Vagina (tissue), 2 donors: ENCODE measurements at regions not wholly inside any gene's neighbourhood (a gene's known extent, or its start where the extent isn't known, plus 50 kb on each side); places are given as distances from the start of the nearest gene placed in this dataset.

ENCODE experiments used
- CTCF ChIP-seq, 3 experiments: fragments of 450-650 bp in 2 of 3; fragments of 200-600 bp in 1 of 3; sonication (generic) in 1 of 3; IDR thresholded peaks; one replicate each; pipeline ENCODE4 v1.5.1; 2017 to 2019; ENCODE audit warnings: antibody characterized with exemption in 3 of 3, mild to moderate bottlenecking in 2 of 3, moderate library complexity in 2 of 3
- POLR2A ChIP-seq, 2 donors: fragments of 450-650 bp; IDR thresholded peaks; one replicate each; pipeline ENCODE4 v1.6.1; 2017; ENCODE audit warnings: antibody characterized with exemption in 2 of 2, mild to moderate bottlenecking in 2 of 2, moderate library complexity in 2 of 2
- POLR2AphosphoS5 ChIP-seq, 2 donors: sonication (generic); formaldehyde crosslinking; IDR thresholded peaks; one replicate each; pipeline ENCODE4 v1.9.0; 2017; ENCODE audit warnings: antibody characterized with exemption in 2 of 2, mild to moderate bottlenecking in 2 of 2, low read depth in 1 of 2; ENCODE audit not compliant: insufficient read depth in 1 of 2

- TF ChIP-seq CTCF (IDR thresholded peaks at IDR 0.05): no peak
- TF ChIP-seq POLR2AphosphoS5 (IDR thresholded peaks at IDR 0.05; ENCODE audit: insufficient read depth in 1 of 2, low read depth in 1 of 2): no peak
- TF ChIP-seq POLR2A (IDR thresholded peaks at IDR 0.05): no peak
These were observed 864.6 kb downstream of the SUCLG1 start for GRCh38 chr2:83594241-83595120.
